Keratinocyte (primary cell): ENCODE measurements at regions not wholly inside any gene's neighbourhood (a gene's known extent, or its start where the extent isn't known, plus 50 kb on each side); places are given as distances from the start of the nearest gene placed in this dataset.

ENCODE experiments used
- DNase-seq: peaks from one replicate; pipeline ENCODE4 v3.0.0-alpha.2; 2011; ENCODE audit warnings: low read depth, missing footprints, low spot score
- FAIRE-seq: peaks from 2 replicates; lab custom pipeline; 2011; peaks lifted over from hg19 to GRCh38; lab: Jason Lieb, UNC
- H2AFZ ChIP-seq: 2 replicates; pipeline ENCODE4 v1.6.0; 2012; ENCODE audit warnings: low read length, control low read depth, inconsistent platforms; ENCODE audit not compliant: control insufficient read depth
- H3K27ac ChIP-seq: 2 replicates; pipeline ENCODE4 v1.5.1; 2011; ENCODE audit warnings: low read length; ENCODE audit not compliant: control insufficient read depth, insufficient read depth
- H3K27me3 ChIP-seq: 3 replicates; pipeline ENCODE4 v1.6.0; 2011; ENCODE audit warnings: low read length; ENCODE audit not compliant: control insufficient read depth, insufficient read depth; ENCODE audit errors: extremely low read depth
- H3K36me3 ChIP-seq, 2 experiments: 2 replicates in 1 of 2; 3 replicates in 1 of 2; pipeline ENCODE4 v1.5.1; 2011; ENCODE audit warnings: low read length in 2 of 2, mild to moderate bottlenecking in 1 of 2; ENCODE audit not compliant: control insufficient read depth in 2 of 2, insufficient read depth in 2 of 2; ENCODE audit errors: extremely low read depth in 1 of 2
- H3K4me1 ChIP-seq: 3 replicates; pipeline ENCODE4 v1.5.1; 2011; ENCODE audit warnings: low read length; ENCODE audit not compliant: control insufficient read depth, insufficient read depth; ENCODE audit errors: extremely low read depth
- H3K4me2 ChIP-seq: 3 replicates; pipeline ENCODE4 v1.6.0; 2011; ENCODE audit warnings: low read depth, low read length; ENCODE audit not compliant: control insufficient read depth, insufficient read depth; ENCODE audit errors: extremely low read depth
- H3K4me3 ChIP-seq, 3 experiments: fragments of 200-600 bp in 1 of 3; sonication (generic) in 1 of 3; 2 replicates in 2 of 3; 3 replicates in 1 of 3; pipeline ENCODE4 v1.5.1; 2011 to 2016; ENCODE audit warnings: low read length in 3 of 3, mild to moderate bottlenecking in 3 of 3, control low read depth in 2 of 3, inconsistent platforms in 1 of 3, low read depth in 1 of 3, mixed read lengths in 1 of 3, mixed run types in 1 of 3, moderate library complexity in 1 of 3; ENCODE audit not compliant: control insufficient read depth in 2 of 3, insufficient read depth in 2 of 3; ENCODE audit errors: extremely low read depth in 1 of 3
- H3K79me2 ChIP-seq: 2 replicates; pipeline ENCODE4 v1.6.0; 2012; ENCODE audit warnings: low read length; ENCODE audit not compliant: control insufficient read depth, insufficient read depth
- H3K9ac ChIP-seq: 3 replicates; pipeline ENCODE4 v1.6.0; 2011; ENCODE audit warnings: low read length; ENCODE audit not compliant: control insufficient read depth, insufficient read depth; ENCODE audit errors: extremely low read depth
- H3K9me1 ChIP-seq: 3 replicates; pipeline ENCODE4 v1.6.0; 2011; ENCODE audit warnings: low read length; ENCODE audit not compliant: control insufficient read depth, insufficient read depth; ENCODE audit errors: extremely low read depth
- H3K9me3 ChIP-seq: 2 replicates; pipeline ENCODE4 v1.5.1; 2012; ENCODE audit warnings: low read depth, low read length; ENCODE audit not compliant: control insufficient read depth
- H4K20me1 ChIP-seq: 3 replicates; pipeline ENCODE4 v1.6.0; 2011; ENCODE audit warnings: low read length; ENCODE audit not compliant: control insufficient read depth, insufficient read depth; ENCODE audit errors: extremely low read depth
- CTCF ChIP-seq, 3 experiments: IDR thresholded peaks in 1 of 3; conservative IDR thresholded peaks in 1 of 3; optimal IDR thresholded peaks in 1 of 3; 2 replicates in 2 of 3; 3 replicates in 1 of 3; pipeline versions ENCODE3 to v1.5.1; 2011; ENCODE audit warnings: low read length in 3 of 3, mild to moderate bottlenecking in 3 of 3, moderate library complexity in 2 of 3, control low read depth in 1 of 3, inconsistent platforms in 1 of 3; ENCODE audit not compliant: insufficient read depth in 2 of 3; ENCODE audit errors: extremely low read depth in 1 of 3
- EZH2 ChIP-seq: IDR thresholded peaks from one replicate; pipeline ENCODE4 v1.6.1; 2012; ENCODE audit warnings: inconsistent platforms, mild to moderate bottlenecking, low read length, moderate library complexity
- dilution Hi-C: fragments of 300-500 bp; cut with MboI; formaldehyde crosslinking; loops from one replicate; pipeline ENCODE4 v1.7.0; 2020; ENCODE audit warnings: low sequenced_read_pairs; ENCODE audit not compliant: extremely low pct_ligation_motif_present

GRCh38 chr7:42617806-42618457 is 293.9 kb downstream of the C7orf25 start:
- dilution Hi-C loops = no loop called here
- Histone ChIP-seq H3K9me3 (no peaks in the 10 kb centered on the region), H3K36me3 (no peaks in the 10 kb centered on the region)

GRCh38 chr7:42617071-42617765 is 294.7 kb downstream of the C7orf25 start:
- H3K9me1 ChIP-seq = no peaks in the 10 kb centered on the region
- no peak overlapping the region for H3K4me2 ChIP-seq
- no peaks in the 10 kb centered on the region for H3K36me3 ChIP-seq
- no peaks in the 10 kb centered on the region for H3K27me3 ChIP-seq
- TF ChIP-seq CTCF (optimal IDR thresholded peaks at IDR 0.05 in 1 of 3, IDR thresholded peaks at IDR 0.05 in 1 of 3, conservative IDR thresholded peaks at IDR 0.05 in 1 of 3; ENCODE audit: extremely low read depth in 1 of 3, insufficient read depth in 2 of 3, low read length in 3 of 3) (peak in 1 of 3 experiments; percentile 31), EZH2 (no peak)
- no peaks in the 10 kb centered on the region for H3K79me2 ChIP-seq
- H4K20me1 ChIP-seq = no peaks in the 10 kb centered on the region
- H3K4me3 ChIP-seq = no peak overlapping the region
- no peak for DNase-seq
- no peak overlapping the region for H3K27ac ChIP-seq
- no peak overlapping the region for H2AFZ ChIP-seq
- dilution Hi-C loops = no loop called here
- H3K4me1 ChIP-seq = peaks cover 6% of the 10 kb centered on the region
- no peak overlapping the region for H3K9ac ChIP-seq
- no peak for FAIRE-seq
- H3K9me3 ChIP-seq = no peaks in the 10 kb centered on the region

More at GRCh38 chr7:42617806-42618457, 293.9 kb downstream of the C7orf25 start:
- H3K4me2 ChIP-seq = no peak overlapping the region
- H2AFZ ChIP-seq = no peak overlapping the region
- H3K27me3 ChIP-seq = no peaks in the 10 kb centered on the region
- peaks cover 6% of the 10 kb centered on the region for H3K4me1 ChIP-seq
- H4K20me1 ChIP-seq = no peaks in the 10 kb centered on the region
- H3K9me1 ChIP-seq = no peaks in the 10 kb centered on the region
- FAIRE-seq (no peak), DNase-seq (no peak)
- no peaks in the 10 kb centered on the region for H3K79me2 ChIP-seq
- TF ChIP-seq CTCF (optimal IDR thresholded peaks at IDR 0.05 in 1 of 3, IDR thresholded peaks at IDR 0.05 in 1 of 3, conservative IDR thresholded peaks at IDR 0.05 in 1 of 3; ENCODE audit: extremely low read depth in 1 of 3, insufficient read depth in 2 of 3, low read length in 3 of 3) = no peak
- TF ChIP-seq EZH2 = no peak
- no peak overlapping the region for H3K9ac ChIP-seq
- H3K4me3 ChIP-seq = no peak overlapping the region
- no peak overlapping the region for H3K27ac ChIP-seq
